H1 (cell line): ENCODE measurements at regions not wholly inside any gene's neighbourhood (a gene's known extent, or its start where the extent isn't known, plus 50 kb on each side); places are given as distances from the start of the nearest gene placed in this dataset.

Experiments used
- CTCF ChIA-PET: fragments of 300-600 bp; sonication (Branson Sonifier 250); formaldehyde crosslinking; loops from one replicate; lab custom pipeline; 2021; ENCODE audit not compliant: partially characterized antibody; lab: Charles Lee
- POLR2A ChIA-PET: fragments of 300-600 bp; sonication (Branson Sonifier 250); formaldehyde crosslinking; loops from one replicate; lab custom pipeline; 2021; ENCODE audit warnings: inconsistent platforms; ENCODE audit not compliant: partially characterized antibody; lab: Charles Lee
- DNase-seq, 2 experiments: peaks; one replicate each; pipeline versions ENCODE4 v3.0.0 to v3.0.0-alpha.2; 2010 to 2022; ENCODE audit warnings: low spot score in 2 of 2, low read depth in 1 of 2, mixed read lengths in 1 of 2
- FAIRE-seq: peaks from 2 replicates; lab custom pipeline; 2011; peaks lifted over from hg19 to GRCh38; lab: Jason Lieb, UNC
- H2AFZ ChIP-seq: 2 replicates; pipeline ENCODE4 v1.8.1; 2012; ENCODE audit warnings: low read length, inconsistent platforms
- H2AK5ac ChIP-seq: 2 replicates; pipeline ENCODE4 v1.6.1; 2013; ENCODE audit warnings: low read depth, low read length
- H2BK120ac ChIP-seq: replicated peaks from 2 replicates; pipeline ENCODE3; 2013; ENCODE audit warnings: low read depth, low read length, inconsistent platforms
- H2BK12ac ChIP-seq: 2 replicates; pipeline ENCODE4 v1.6.1; 2013; ENCODE audit warnings: low read depth, low read length
- H2BK15ac ChIP-seq: 2 replicates; pipeline ENCODE4 v1.6.1; 2013; ENCODE audit warnings: low read length
- H2BK20ac ChIP-seq: 2 replicates; pipeline ENCODE4 v1.6.1; 2013; ENCODE audit warnings: low read length
- H2BK5ac ChIP-seq: 2 replicates; pipeline ENCODE4 v1.6.1; 2013; ENCODE audit warnings: low read depth, low read length
- H3K14ac ChIP-seq: 2 replicates; pipeline ENCODE4 v1.6.1; 2013; ENCODE audit warnings: inconsistent platforms; ENCODE audit not compliant: insufficient read length
- H3K18ac ChIP-seq: 2 replicates; pipeline ENCODE4 v1.6.1; 2013; ENCODE audit warnings: low read length; ENCODE audit errors: extremely low read depth
- H3K23ac ChIP-seq: 2 replicates; pipeline ENCODE4 v1.6.1; 2013; ENCODE audit warnings: inconsistent platforms; ENCODE audit not compliant: insufficient read length
- H3K23me2 ChIP-seq: 2 replicates; pipeline ENCODE4 v1.6.1; 2013; ENCODE audit warnings: low read depth, low read length
- H3K27ac ChIP-seq: 2 replicates; pipeline ENCODE4 v1.6.1; 2011; ENCODE audit warnings: low read depth, low read length, inconsistent platforms
- H3K27me3 ChIP-seq, 4 experiments: replicated peaks in 1 of 4; 1 replicate in 1 of 4; 2 replicates in 3 of 4; pipeline versions ENCODE4 v1.6.1 to v1.8.1; 2011 to 2013; ENCODE audit warnings: low read length in 3 of 4, mild to moderate bottlenecking in 3 of 4, inconsistent platforms in 2 of 4, mixed read lengths in 2 of 4, moderate library complexity in 1 of 4; ENCODE audit not compliant: control insufficient read depth in 3 of 4, insufficient read depth in 3 of 4; ENCODE audit errors: extremely low read depth in 1 of 4
- H3K36me3 ChIP-seq, 4 experiments: 2 replicates each; pipeline versions ENCODE4 v1.6.1 to v1.8.1; 2011 to 2013; ENCODE audit warnings: mild to moderate bottlenecking in 4 of 4, low read length in 3 of 4, moderate library complexity in 2 of 4, control low read depth in 1 of 4, inconsistent platforms in 1 of 4; ENCODE audit not compliant: insufficient read depth in 4 of 4, control insufficient read depth in 2 of 4
- H3K4ac ChIP-seq: replicated peaks from 2 replicates; pipeline ENCODE3; 2013; ENCODE audit warnings: low read length, low read depth, mixed read lengths, inconsistent platforms; ENCODE audit not compliant: insufficient read length
- H3K4me1 ChIP-seq, 4 experiments: replicated peaks in 1 of 4; 1 replicate in 1 of 4; 2 replicates in 3 of 4; pipeline versions ENCODE4 v1.6.1 to v1.8.1; 2011 to 2013; ENCODE audit warnings: low read length in 3 of 4, inconsistent platforms in 2 of 4, mixed read lengths in 1 of 4; ENCODE audit not compliant: insufficient read depth in 4 of 4, control insufficient read depth in 3 of 4
- H3K4me2 ChIP-seq, 2 experiments: 2 replicates each; pipeline versions ENCODE4 v1.6.1 to v1.8.1; 2011 to 2013; ENCODE audit warnings: low read depth in 2 of 2, low read length in 2 of 2, control low read depth in 1 of 2, inconsistent platforms in 1 of 2, mild to moderate bottlenecking in 1 of 2; ENCODE audit not compliant: insufficient read depth in 1 of 2
- H3K4me3 ChIP-seq, 4 experiments: fragments of 200-600, 300-600 bp in 1 of 4; sonication (generic), shearing (Covaris generic), sonication (Bioruptor Twin) in 1 of 4; 2 replicates each; pipeline versions ENCODE4 v1.5.1 to v1.8.1; 2011 to 2016; ENCODE audit warnings: low read length in 4 of 4, low read depth in 3 of 4, control low read depth in 2 of 4, inconsistent platforms in 2 of 4, mild to moderate bottlenecking in 2 of 4, mixed read lengths in 1 of 4, moderate library complexity in 1 of 4; ENCODE audit not compliant: insufficient read depth in 2 of 4; ENCODE audit errors: extremely low read depth in 1 of 4
- H3K56ac ChIP-seq: replicated peaks from 2 replicates; pipeline ENCODE3; 2013; ENCODE audit warnings: low read depth, mild to moderate bottlenecking, mixed read lengths, low read length, inconsistent platforms; ENCODE audit not compliant: insufficient read length
- H3K79me1 ChIP-seq: 2 replicates; pipeline ENCODE4 v1.6.1; 2013; ENCODE audit warnings: low read depth, low read length, control low read depth
- H3K79me2 ChIP-seq, 2 experiments: 2 replicates each; pipeline versions ENCODE4 v1.6.1 to v1.8.1; 2012 to 2013; ENCODE audit warnings: low read length in 2 of 2, mild to moderate bottlenecking in 2 of 2, inconsistent platforms in 1 of 2; ENCODE audit not compliant: insufficient read depth in 2 of 2, control insufficient read depth in 1 of 2
- H3K9ac ChIP-seq, 4 experiments: replicated peaks in 1 of 4; 1 replicate in 1 of 4; 2 replicates in 3 of 4; pipeline versions ENCODE4 v1.6.1 to v1.8.1; 2011 to 2013; ENCODE audit warnings: low read depth in 3 of 4, low read length in 3 of 4, control low read depth in 2 of 4, mild to moderate bottlenecking in 2 of 4, moderate library complexity in 2 of 4, inconsistent platforms in 1 of 4; ENCODE audit errors: extremely low read depth in 1 of 4
- H3K9me3 ChIP-seq, 2 experiments: 2 replicates each; pipeline versions ENCODE4 v1.6.1 to v1.8.1; 2012 to 2013; ENCODE audit warnings: mild to moderate bottlenecking in 2 of 2, moderate library complexity in 2 of 2, control low read depth in 1 of 2, inconsistent platforms in 1 of 2, low read depth in 1 of 2, low read length in 1 of 2, mixed read lengths in 1 of 2; ENCODE audit not compliant: insufficient read depth in 2 of 2
- H4K20me1 ChIP-seq, 2 experiments: replicated peaks in 1 of 2; 2 replicates each; pipeline versions ENCODE3 to v1.8.1; 2011 to 2013; ENCODE audit warnings: inconsistent platforms in 2 of 2, low read length in 2 of 2, mild to moderate bottlenecking in 1 of 2; ENCODE audit not compliant: insufficient read depth in 2 of 2, control insufficient read depth in 1 of 2
- H4K5ac ChIP-seq: 2 replicates; pipeline ENCODE4 v1.6.1; 2013; ENCODE audit warnings: low read length, low read depth, mixed read lengths, inconsistent platforms; ENCODE audit not compliant: insufficient read length
- H4K8ac ChIP-seq: 2 replicates; pipeline ENCODE4 v1.8.0; 2013; ENCODE audit warnings: mild to moderate bottlenecking, moderate library complexity, low read length, inconsistent platforms; ENCODE audit not compliant: insufficient read depth; ENCODE audit errors: extremely low read depth
- H4K91ac ChIP-seq: replicated peaks from 2 replicates; pipeline ENCODE3; 2013; ENCODE audit warnings: low read length, mixed read lengths, inconsistent platforms; ENCODE audit not compliant: insufficient read length
- EZH2 ChIP-seq: fragments of 200-600 bp; sonication (generic); IDR thresholded peaks from 2 replicates; pipeline ENCODE4 v1.7.1; 2012; ENCODE audit warnings: low read depth, mild to moderate bottlenecking, moderate library complexity, low read length, inconsistent platforms; ENCODE audit not compliant: severe bottlenecking
- TEAD4 ChIP-seq: IDR thresholded peaks from 2 replicates; pipeline ENCODE4 v1.6.1; 2012; ENCODE audit warnings: low read depth, low read length, inconsistent platforms, mixed read lengths
- WGBS, 2 experiments: shearing (Covaris generic) in 1 of 2; methylation state at CpG; one replicate each; pipeline versions ENCODE4 v1.1.6 to v1.1.7; 2013 to 2015; ENCODE audit warnings: low lambda C conversion rate in 2 of 2, mixed read lengths in 2 of 2, inconsistent platforms in 1 of 2, low coverage in 1 of 2, missing lambda C conversion rate in 1 of 2; ENCODE audit not compliant: insufficient replicate concordance in 2 of 2, insufficient coverage in 1 of 2, insufficient read length in 1 of 2; ENCODE audit errors: extremely low coverage in 1 of 2, missing lambda C conversion rate in 1 of 2; 5-methylcytosine and 5-hydroxymethylcytosine counted together

DNA sequence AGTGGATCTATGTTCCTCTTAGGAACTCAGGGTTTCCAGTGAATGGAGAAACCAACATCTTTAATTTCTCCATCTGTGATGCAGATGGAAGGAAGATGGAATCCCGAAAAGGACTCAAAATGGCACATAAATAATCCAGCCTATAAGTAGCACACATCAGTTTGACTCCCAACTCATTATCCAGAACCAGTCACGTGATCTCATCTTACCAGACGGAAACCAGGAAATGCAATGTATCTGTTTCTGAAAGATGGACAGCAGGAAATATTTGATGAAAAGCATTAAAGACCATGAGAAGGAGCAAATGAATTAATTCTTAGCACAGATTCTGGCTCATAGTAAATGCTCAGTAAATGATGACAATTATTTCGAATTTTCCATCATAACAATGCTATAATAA lies 443.1 kb upstream of the FMR1 start:
- Histone ChIP-seq H3K9me3 (no peaks in the 10 kb centered on the region), H3K27ac (no peak overlapping the region)
- 88% methylated on average over 3 of the region's 4 CpGs; no CpG with 5 or more reads in 1 of the 2 experiments for WGBS, 2 experiments

More for the DNA sequence above, 443.1 kb upstream of the FMR1 start:
- Histone ChIP-seq H3K4ac (no peak overlapping the region), H4K5ac (no peak overlapping the region), H3K18ac (no peak overlapping the region), H3K4me1 (no peaks in the 10 kb centered on the region)
- TF ChIP-seq EZH2 = no peak
- TF ChIP-seq TEAD4 = no peak
- TF ChIP-seq, all 59 proteins: peak for 0
- Histone ChIP-seq H3K4me3 (no peak overlapping the region), H3K23ac (no peak overlapping the region), H3K79me2 (no peaks in the 10 kb centered on the region), H2AK5ac (no peak overlapping the region), H2BK5ac (no peak overlapping the region), H3K79me1 (no peaks in the 10 kb centered on the region), H3K4me2 (no peak overlapping the region), H4K8ac (no peak overlapping the region), H4K91ac (no peak overlapping the region), H3K23me2 (no peaks in the 10 kb centered on the region), H3K27me3 (no peaks in the 10 kb centered on the region), H3K56ac (no peak overlapping the region), H2BK12ac (no peak overlapping the region), H3K36me3 (no peaks in the 10 kb centered on the region), H2BK15ac (no peak overlapping the region), H4K20me1 (no peaks in the 10 kb centered on the region), H2AFZ (no peak overlapping the region), H3K14ac (no peak overlapping the region), H2BK120ac (no peak overlapping the region), H3K9ac (no peak overlapping the region), H2BK20ac (no peak overlapping the region)
- CTCF ChIA-PET = no interaction called here
- FAIRE-seq (no peak), DNase-seq (no peak)
- POLR2A ChIA-PET = no interaction called here
